Esophagus squamous epithelium (tissue), 4 donors: ENCODE measurements at regions not wholly inside any gene's neighbourhood (a gene's known extent, or its start where the extent isn't known, plus 50 kb on each side); places are given as distances from the start of the nearest gene placed in this dataset.

Source experiments
- POLR2A ChIP-seq, 4 donors: fragments of 450-650 bp; IDR thresholded peaks; one replicate each; pipeline ENCODE4 v1.6.1; 2017; ENCODE audit warnings: antibody characterized with exemption in 4 of 4, mild to moderate bottlenecking in 4 of 4, moderate library complexity in 3 of 4
- TF ChIP-seq, protein P1 (sequence below), 6 experiments: fragments of 450-650 bp in 4 of 6; fragments of 200-600 bp in 2 of 6; sonication (generic) in 2 of 6; IDR thresholded peaks; one replicate each; pipeline ENCODE4 v1.5.1; 2016 to 2019; ENCODE audit warnings: antibody characterized with exemption in 6 of 6, mild to moderate bottlenecking in 4 of 6, moderate library complexity in 4 of 6

DNA sequence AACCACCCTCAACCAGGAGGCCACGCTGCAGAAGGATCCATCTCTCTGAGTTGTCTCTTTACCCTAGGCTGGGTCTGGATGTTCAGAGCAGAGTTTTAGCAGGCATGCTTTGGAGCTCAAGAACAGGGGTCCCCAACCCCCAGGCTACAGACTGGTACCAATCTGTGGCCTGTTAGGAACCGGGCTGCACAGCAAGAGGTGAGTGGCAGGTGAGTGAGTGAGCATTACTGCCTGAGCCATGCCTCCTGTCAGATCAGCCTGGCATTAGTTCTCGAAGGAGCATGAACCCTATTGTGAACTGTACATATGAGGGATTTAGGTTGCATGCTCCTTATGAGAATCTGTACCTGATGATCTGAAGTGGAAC is 172.5 kb downstream of the UXS1 start:
- TF ChIP-seq, protein P1, sequence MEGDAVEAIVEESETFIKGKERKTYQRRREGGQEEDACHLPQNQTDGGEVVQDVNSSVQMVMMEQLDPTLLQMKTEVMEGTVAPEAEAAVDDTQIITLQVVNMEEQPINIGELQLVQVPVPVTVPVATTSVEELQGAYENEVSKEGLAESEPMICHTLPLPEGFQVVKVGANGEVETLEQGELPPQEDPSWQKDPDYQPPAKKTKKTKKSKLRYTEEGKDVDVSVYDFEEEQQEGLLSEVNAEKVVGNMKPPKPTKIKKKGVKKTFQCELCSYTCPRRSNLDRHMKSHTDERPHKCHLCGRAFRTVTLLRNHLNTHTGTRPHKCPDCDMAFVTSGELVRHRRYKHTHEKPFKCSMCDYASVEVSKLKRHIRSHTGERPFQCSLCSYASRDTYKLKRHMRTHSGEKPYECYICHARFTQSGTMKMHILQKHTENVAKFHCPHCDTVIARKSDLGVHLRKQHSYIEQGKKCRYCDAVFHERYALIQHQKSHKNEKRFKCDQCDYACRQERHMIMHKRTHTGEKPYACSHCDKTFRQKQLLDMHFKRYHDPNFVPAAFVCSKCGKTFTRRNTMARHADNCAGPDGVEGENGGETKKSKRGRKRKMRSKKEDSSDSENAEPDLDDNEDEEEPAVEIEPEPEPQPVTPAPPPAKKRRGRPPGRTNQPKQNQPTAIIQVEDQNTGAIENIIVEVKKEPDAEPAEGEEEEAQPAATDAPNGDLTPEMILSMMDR (IDR thresholded peaks at IDR 0.05), result no peak
- TF ChIP-seq POLR2A (IDR thresholded peaks at IDR 0.05), result no peak
